ENCODE measurements at regions not wholly inside any gene's neighbourhood (a gene's known extent, or its start where the extent isn't known, plus 50 kb on each side); places are given as distances from the start of the nearest gene placed in this dataset.
"Not testable (repeated sequence)": the region's sequence is repeated elsewhere in the genome, so short reads cannot be mapped to it uniquely, and the experiment has no call there.

DNA sequence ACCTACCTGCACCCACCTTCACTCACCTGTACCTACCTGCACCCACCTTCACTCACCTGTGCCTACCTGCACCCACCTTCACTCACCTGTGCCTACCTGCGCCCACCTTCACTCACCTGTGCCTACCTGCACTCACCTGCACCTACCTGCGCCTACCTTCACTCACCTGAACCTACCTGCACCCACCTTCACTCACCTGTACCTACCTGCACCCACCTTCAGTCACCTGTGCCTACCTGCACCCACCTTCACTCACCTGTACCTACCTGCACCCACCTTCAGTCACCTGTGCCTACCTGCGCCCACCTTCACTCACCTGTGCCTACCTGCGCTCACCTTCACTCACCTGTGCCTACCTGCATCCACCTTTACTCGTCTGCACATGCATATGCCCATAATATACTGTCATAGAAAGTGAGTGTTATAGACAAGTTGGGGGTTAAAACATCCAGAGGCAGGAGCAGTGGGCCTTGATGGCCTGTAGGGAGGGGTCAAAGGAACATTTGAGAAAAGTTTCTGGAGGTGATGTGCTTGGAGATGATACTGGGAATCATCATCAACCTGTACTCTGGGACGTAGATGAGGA, 232.9 kb upstream of the ZFP64 start:
- TF ChIP-seq, protein P1, sequence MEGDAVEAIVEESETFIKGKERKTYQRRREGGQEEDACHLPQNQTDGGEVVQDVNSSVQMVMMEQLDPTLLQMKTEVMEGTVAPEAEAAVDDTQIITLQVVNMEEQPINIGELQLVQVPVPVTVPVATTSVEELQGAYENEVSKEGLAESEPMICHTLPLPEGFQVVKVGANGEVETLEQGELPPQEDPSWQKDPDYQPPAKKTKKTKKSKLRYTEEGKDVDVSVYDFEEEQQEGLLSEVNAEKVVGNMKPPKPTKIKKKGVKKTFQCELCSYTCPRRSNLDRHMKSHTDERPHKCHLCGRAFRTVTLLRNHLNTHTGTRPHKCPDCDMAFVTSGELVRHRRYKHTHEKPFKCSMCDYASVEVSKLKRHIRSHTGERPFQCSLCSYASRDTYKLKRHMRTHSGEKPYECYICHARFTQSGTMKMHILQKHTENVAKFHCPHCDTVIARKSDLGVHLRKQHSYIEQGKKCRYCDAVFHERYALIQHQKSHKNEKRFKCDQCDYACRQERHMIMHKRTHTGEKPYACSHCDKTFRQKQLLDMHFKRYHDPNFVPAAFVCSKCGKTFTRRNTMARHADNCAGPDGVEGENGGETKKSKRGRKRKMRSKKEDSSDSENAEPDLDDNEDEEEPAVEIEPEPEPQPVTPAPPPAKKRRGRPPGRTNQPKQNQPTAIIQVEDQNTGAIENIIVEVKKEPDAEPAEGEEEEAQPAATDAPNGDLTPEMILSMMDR (conservative IDR thresholded peaks at IDR 0.05; ENCODE audit: low read depth, low read length): not testable (repeated sequence)
- TF ChIP-seq EZH2 (IDR thresholded peaks at IDR 0.05; ENCODE audit: low read length, unreplicated experiment); EZH2phosphoT487 (IDR thresholded peaks at IDR 0.05; ENCODE audit: borderline replicate concordance, low read length): not testable (repeated sequence)
